Stimulated activated CD4-positive, alpha-beta T cell treated with anti-CD3 and anti-CD28 coated beads, Interleukin-1b, Interleukin-23, amount 100 ng/mL, for 48 hours (primary cell): ENCODE measurements at regions not wholly inside any gene's neighbourhood (a gene's known extent, or its start where the extent isn't known, plus 50 kb on each side); places are given as distances from the start of the nearest gene placed in this dataset.

ENCODE experiments used
- DNase-seq: peaks from one replicate; pipeline ENCODE4 v3.0.0-alpha.2; 2020

DNA sequence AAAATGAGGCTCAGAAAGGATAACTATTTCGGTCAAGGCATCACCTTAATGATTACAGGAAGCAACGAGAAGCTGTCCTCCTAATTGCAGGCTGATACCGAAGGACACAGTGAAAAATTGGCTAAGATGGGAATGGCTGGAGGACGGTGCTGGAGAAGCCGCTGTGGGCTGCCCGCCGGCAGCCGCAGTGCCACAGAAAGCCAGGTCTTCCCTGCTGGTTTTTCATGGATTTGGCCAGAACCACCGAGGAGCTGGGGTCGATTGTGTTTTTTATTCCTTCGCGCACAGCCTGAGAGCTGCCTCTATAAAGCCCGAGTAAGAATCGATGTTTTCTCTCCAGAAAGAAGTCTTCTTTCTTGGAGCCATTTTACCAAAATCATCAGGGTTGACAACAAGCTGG lies 1484.2 kb downstream of the BRD1 start:
- DNase-seq = no peak

DNA sequence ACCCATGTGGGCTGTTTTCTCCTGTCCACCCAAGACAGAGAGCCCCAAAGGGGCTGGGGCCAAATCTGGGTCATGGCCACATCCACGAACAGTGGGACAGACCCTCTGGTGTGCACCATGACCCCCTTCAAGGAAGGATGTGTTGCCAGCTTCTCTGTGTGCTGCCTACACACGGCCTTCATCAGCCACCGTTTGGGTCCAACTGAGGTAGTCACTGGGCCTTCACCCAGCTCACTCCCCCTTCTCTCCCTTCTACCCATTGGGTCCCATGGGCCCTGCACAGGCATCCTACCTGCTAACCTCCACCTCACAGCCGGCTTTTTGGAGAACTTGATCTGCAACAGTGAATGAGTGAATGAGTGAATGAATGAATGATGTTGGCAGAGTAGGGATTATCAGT lies 1484.9 kb downstream of the BRD1 start:
- DNase-seq = no peak

DNA sequence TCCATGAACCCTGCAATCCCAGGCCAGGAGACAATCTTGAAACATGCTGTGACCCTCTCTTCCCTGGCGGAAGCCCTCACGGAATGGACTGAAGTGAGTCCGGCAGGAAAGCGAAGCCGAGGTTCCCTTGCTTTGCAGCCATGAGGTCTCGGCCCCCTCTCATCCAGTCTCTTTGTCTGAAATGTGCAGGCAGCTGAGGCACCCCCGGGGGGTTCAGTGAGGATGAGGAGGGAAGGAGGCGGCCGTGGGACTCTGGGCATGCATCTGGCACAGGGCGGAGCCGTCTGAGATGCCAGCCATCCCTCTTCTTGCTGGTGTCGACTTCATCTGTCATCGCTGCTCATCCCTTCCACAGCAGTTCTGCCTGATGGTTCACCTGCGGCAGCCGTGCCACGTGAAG lies 1485.7 kb downstream of the BRD1 start:
- no peak for DNase-seq

- DNase-seq = no peak
Measured at GRCh38 chr22:48340727-48341709, 1486.7 kb downstream of the BRD1 start.

DNA sequence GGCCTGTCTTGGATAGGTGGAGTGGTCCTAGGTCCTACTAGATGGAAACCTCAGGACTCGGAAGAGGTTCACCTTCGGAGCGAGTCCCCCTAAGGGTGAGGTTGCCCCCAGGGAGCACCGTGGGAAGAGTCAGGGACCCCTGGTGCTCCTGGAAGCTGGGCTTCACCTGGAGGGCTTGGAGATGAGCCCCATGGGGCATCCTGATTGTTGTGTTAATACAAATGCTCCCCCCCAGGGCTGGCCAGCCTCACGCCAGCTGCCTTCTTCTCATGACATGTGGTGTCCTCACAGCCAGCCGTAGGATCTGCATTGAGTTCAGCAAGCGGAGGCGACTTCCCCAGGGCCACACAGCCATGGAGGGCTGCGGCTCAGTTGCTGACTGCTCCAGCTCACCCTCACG lies 1487.5 kb downstream of the BRD1 start:
- DNase-seq = no peak

GRCh38 chr22:48338793-48339705 lies 1488.6 kb downstream of the BRD1 start:
- no peak for DNase-seq

DNA sequence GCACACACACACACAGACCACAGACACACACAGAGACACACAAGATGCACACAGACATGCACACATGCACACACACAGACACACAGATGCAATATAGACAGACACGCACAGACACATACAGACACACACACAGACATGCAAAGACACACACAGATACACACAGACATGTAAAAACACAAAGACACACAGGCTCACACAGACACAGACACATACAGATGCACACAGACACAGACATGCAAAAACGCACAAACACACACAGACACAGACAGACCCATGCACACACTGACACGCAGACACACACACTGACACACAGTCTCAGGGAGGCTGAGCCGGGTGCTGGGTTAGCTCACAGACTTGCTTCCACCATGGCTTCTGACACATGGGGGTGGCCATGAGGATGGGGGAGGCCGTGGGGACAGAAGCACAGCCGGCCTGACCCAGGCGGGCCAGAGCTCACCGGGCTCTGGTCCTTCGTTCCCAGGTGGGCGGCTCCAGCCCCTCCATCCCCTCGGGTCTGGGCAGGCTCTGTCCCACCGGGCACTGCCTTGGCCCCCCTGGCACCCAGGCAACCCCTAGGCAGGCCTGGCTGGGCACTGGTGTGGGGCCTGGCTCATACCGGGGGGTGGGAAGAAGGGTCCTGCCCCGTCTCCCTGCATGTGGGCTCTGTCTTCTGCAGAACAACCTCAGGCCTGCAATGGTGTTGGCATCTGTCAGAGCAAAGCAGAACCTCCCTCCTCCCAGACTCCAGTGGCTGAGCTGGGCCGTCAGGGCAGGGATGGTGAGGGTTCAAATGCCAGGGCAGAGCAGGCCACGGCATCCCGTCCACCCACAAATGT lies 1489.5 kb downstream of the BRD1 start:
- DNase-seq = no peak

- DNase-seq = no peak
Measured at GRCh38 chr22:48336339-48337060, 1491.2 kb downstream of the BRD1 start.

DNA sequence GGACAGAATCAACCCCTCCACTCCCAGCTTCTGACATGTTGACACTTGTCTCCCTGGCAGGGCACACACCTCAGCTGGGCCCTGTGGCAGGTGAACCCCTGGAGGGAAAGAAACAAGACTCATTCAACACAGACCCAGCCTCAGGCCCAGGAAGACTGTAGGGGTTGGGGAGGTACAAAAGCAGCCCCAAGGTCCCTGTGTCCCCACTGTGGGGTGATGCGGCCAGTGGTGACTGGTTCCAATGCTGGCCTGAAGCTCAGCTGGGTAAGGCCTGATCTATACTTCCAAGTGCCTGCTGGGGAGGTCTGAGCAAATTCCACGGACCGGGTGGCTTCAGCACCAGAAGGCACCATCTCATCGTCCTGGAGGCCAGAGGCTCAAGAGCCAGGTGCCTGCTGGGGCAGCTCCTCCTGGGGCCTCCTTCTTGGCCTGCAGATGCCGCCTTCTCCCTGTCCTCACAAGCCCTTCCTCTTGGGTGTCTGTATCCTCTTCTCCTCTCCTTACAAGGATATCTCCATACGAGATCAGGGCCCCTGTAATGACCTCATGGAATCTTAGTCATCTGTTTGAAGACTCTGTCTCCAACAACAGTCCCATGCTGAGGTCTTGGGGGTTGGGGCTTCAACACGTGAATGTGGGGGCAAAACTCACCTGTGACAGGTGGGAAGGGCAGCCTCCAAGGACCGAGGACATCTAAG lies 1492.1 kb downstream of the BRD1 start:
- no peak for DNase-seq

- DNase-seq = no peak
Measured at GRCh38 chr22:48334971-48335370, 1492.7 kb downstream of the BRD1 start.

- DNase-seq = no peak
Measured at GRCh38 chr22:48333816-48334735, 1493.6 kb downstream of the BRD1 start.

- DNase-seq = no peak
Measured at GRCh38 chr22:48333323-48333763, 1494.3 kb downstream of the BRD1 start.

DNA sequence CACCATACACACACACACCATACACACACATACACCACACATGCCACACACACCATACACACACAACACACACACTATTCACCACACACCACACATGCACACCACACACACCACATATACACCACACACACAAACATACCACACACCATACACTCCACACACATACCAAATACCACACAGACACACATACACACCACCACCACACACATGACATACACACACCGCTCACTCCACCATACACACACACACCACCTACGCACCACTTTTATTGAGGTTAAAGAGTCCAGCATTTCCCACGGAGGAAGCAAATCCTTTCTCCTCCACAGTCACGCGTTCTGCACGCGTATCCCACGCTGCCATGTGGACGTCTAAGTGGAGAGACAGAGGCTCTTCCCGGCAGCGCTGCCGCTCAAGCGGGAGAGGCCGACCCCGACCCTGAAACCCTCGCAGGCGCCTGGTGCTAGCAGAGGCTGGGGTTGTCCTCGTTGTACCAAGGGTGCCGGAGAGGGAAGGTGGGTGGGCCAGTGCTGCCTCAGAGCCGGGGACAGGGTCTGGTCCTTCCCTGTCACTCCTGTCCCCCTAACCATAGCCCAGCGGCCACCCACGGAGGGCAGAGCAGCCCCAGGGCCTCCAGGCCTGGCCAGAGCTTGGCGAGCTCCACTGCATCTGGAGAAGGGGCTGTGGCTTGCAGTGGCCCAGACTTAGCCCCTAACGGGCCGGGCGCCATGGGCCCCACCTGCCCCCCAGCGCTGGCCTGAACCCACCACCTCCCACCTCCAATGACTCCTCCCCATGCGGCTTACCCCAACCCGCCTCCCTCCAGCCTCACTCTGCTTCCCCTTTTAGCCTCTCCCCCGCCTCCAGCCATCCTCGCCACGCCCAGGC lies 1495.0 kb downstream of the BRD1 start:
- no peak for DNase-seq

DNA sequence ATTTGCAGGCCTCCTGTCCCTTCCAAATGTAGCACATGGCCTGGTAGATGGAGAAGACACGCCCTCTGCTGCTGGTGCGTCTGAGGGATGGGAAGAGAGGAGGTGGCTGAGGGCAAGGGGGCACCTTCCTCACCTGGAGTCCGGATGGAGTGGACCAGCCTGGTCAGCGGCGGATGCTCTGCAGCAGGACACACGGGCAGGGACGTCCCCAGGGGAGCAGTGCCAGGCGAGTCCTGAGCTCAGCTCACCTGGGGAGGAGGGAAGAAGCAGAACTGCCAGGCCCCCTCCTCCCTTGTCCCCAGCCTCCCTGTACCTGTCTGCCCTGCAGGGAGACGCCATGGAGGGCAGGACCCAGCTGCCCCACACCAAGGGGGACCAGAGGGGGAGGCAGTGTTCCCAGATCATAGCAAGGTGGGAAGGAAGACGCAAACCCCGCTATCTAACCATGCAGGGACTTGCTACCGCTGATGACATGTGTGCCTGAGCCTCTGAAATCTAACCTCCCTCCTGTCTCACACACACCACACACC lies 1495.9 kb downstream of the BRD1 start:
- no peak for DNase-seq

GRCh38 chr22:48331266-48331665 lies 1496.4 kb downstream of the BRD1 start:
- no peak for DNase-seq

- DNase-seq = no peak
Measured at GRCh38 chr22:48327721-48328120, 1500.0 kb downstream of the BRD1 start.

DNA sequence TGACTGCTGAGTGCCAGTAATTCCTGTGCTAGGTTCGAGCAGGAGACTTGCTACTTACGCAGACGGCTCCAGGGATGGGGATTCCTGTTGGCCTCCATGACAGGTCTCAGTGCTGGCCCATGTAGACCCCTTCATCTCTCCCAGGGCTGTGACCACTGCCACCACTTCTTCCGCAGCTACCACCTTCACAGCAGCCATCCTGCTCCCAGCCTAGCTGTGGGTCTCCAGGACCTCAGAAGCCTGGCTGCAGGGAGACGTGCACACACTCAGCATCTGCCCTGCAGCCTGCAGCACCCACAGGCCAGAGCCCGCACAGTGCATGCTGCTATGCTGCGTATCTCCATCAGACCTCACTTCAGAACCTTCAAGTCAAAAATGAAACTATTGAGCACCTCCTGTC lies 1503.9 kb downstream of the BRD1 start:
- DNase-seq = no peak

- no peak for DNase-seq
Measured at GRCh38 chr22:48322907-48323306, 1504.8 kb downstream of the BRD1 start.
